ENCODE measurements at regions not wholly inside any gene's neighbourhood (a gene's known extent, or its start where the extent isn't known, plus 50 kb on each side); places are given as distances from the start of the nearest gene placed in this dataset.
"Not testable (repeated sequence)": the region's sequence is repeated elsewhere in the genome, so short reads cannot be mapped to it uniquely, and the experiment has no call there.

- no peak for DNase-seq
- no peak overlapping the region for H3K4me3 Mint-ChIP-seq
- ATAC-seq: no peak
- peaks cover 6 to 18% of the 10 kb centered on the region in 2 donors for H3K9me3 Mint-ChIP-seq
- no peaks in the 10 kb centered on the region for H3K4me1 Mint-ChIP-seq
- H3K27me3 Mint-ChIP-seq: no peaks in the 10 kb centered on the region
- H3K27ac Mint-ChIP-seq: no peak overlapping the region
These were observed 524.6 kb downstream of the PRKD1 start for GRCh38 chr14:29403091-29403490.

- H3K27me3 Mint-ChIP-seq: no peaks in the 10 kb centered on the region
- no peak overlapping the region for H3K4me3 Mint-ChIP-seq
- no peak overlapping the region for H3K27ac Mint-ChIP-seq
- no peaks in the 10 kb centered on the region for H3K4me1 Mint-ChIP-seq
- ATAC-seq (no peak), DNase-seq (no peak)
- peaks cover 7 to 18% of the 10 kb centered on the region in 2 donors for H3K9me3 Mint-ChIP-seq
These were observed 517.1 kb downstream of the PRKD1 start for GRCh38 chr14:29410581-29410980.

GRCh38 chr14:29414931-29415330, 512.7 kb downstream of the PRKD1 start:
- H3K27me3 Mint-ChIP-seq, DNase-seq, H3K4me3 Mint-ChIP-seq, H3K9me3 Mint-ChIP-seq, H3K27ac Mint-ChIP-seq, ATAC-seq, H3K4me1 Mint-ChIP-seq: not testable (repeated sequence)

DNA sequence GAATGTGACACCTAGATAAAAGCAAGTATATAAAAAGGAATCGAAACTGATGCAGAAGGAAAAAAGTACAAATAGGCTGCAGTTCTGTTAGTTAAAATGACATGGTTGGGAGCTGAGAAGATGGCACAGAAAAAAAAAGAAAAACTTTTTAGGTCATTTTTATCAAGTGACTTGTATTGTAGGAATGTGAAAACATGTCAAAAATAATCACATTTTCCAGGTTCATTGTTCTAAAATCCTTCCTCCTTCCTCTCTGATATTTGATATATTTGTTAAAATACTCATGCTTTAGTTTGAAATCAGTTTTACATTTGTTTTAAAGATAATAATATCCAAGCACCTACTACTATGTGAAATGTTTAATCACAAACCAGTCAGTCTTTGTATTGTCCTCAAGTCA, 507.9 kb downstream of the PRKD1 start:
- ATAC-seq (no peak), DNase-seq (no peak)
- Mint-ChIP-seq H3K27ac (no peak overlapping the region), H3K27me3 (no peaks in the 10 kb centered on the region), H3K4me3 (no peak overlapping the region), H3K4me1 (no peaks in the 10 kb centered on the region), H3K9me3 (peaks cover 0 to 5% of the 10 kb centered on the region in 2 donors)

DNA sequence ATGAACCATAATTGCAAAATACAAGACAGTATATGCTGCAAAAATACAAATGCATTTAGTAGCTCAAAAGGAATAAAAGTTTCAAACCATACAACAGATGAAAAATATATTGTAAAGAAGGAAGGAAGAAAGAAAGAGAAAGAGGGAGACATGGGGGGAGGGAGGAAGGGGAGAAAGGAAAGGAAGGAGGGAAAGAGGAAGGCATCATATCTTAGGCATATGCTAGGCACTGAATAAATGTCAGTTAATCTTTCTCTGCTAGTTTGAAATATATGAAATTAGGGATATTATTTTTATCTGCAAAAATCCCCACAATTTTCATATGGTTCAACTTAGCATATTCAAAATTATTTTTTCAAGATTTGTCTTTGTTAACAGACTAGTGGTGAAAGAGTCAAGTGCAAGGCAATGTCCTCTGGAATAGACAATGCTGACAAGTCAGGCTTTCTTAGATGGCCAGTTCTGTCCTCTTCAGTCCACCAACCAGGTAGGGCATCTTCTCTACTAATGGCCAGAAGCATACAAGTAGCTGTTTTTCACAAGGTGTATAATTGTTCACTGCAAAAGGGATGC, 506.4 kb downstream of the PRKD1 start:
- Mint-ChIP-seq H3K9me3 (peaks cover 0 to 5% of the 10 kb centered on the region in 2 donors), H3K4me3 (no peak overlapping the region), H3K27ac (no peak overlapping the region), H3K4me1 (no peaks in the 10 kb centered on the region), H3K27me3 (no peaks in the 10 kb centered on the region)
- no peak for DNase-seq
- no peak for ATAC-seq

GRCh38 chr14:29425705-29426482, 501.8 kb downstream of the PRKD1 start:
- Mint-ChIP-seq H3K4me3 (no peak overlapping the region), H3K9me3 (peaks cover 0 to 15% of the 10 kb centered on the region in 2 donors), H3K4me1 (no peaks in the 10 kb centered on the region), H3K27me3 (no peaks in the 10 kb centered on the region), H3K27ac (no peak overlapping the region)
- DNase-seq (no peak), ATAC-seq (no peak)

DNA sequence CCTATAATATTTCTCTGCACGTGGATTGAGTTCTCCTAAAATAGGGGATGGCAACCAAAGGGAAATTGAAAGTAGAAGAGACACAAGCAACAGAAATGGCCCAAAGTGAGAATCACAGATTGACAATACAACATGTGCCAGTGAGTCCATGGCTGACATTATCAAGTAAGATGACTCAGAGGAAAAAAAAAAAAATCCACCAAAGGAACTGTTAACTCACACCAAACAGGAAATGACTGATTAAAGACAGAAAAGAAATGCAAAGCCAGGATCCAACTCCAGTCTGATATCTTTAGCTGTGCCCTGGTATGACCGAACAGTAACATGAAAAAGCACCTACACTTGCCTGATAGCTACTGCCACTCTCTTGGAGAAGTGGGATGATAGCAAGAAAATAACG, 485.0 kb downstream of the PRKD1 start:
- H3K9me3 Mint-ChIP-seq: peaks cover 20 to 33% of the 10 kb centered on the region in 2 donors
- DNase-seq: no peak
- no peak for ATAC-seq
- H3K4me3 Mint-ChIP-seq: no peak overlapping the region
- H3K27ac Mint-ChIP-seq: no peak overlapping the region
- no peaks in the 10 kb centered on the region for H3K4me1 Mint-ChIP-seq
- H3K27me3 Mint-ChIP-seq: no peaks in the 10 kb centered on the region

- peaks cover 16 to 20% of the 10 kb centered on the region in 2 donors for H3K9me3 Mint-ChIP-seq
- no peak for ATAC-seq
- no peak overlapping the region for H3K4me3 Mint-ChIP-seq
- DNase-seq: no peak
- no peaks in the 10 kb centered on the region for H3K27me3 Mint-ChIP-seq
- H3K27ac Mint-ChIP-seq: no peak overlapping the region
- H3K4me1 Mint-ChIP-seq: no peaks in the 10 kb centered on the region
These were observed 483.4 kb downstream of the PRKD1 start for GRCh38 chr14:29444216-29444615.

- Mint-ChIP-seq H3K27ac (no peak overlapping the region), H3K27me3 (no peaks in the 10 kb centered on the region), H3K4me3 (no peak overlapping the region), H3K9me3 (peaks cover 16 to 20% of the 10 kb centered on the region in 2 donors), H3K4me1 (no peaks in the 10 kb centered on the region)
- ATAC-seq (no peak), DNase-seq (no peak)
These were observed 482.8 kb downstream of the PRKD1 start for GRCh38 chr14:29444805-29445204.

DNA sequence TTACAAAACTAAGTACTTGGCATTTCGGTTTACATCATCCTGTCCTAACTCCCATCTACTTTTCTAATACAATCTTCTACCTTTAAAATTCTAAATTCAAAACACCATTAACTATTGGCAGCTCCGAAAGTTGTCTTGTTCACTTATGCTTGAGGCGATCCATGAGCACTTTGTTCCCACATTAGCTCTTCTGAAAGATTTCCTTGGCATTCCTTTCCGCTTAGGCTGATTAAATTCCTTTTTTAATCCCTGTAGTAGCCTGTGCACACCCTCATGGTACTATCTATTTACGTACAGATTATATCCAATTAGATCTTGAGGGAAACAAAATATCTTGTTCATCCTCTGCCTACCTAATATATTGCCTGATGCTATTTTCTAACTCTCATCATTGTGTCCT, 480.7 kb downstream of the PRKD1 start:
- peaks cover 16 to 20% of the 10 kb centered on the region in 2 donors for H3K9me3 Mint-ChIP-seq
- H3K4me1 Mint-ChIP-seq: no peaks in the 10 kb centered on the region
- DNase-seq: no peak
- H3K4me3 Mint-ChIP-seq: no peak overlapping the region
- no peak for ATAC-seq
- H3K27ac Mint-ChIP-seq: no peak overlapping the region
- no peaks in the 10 kb centered on the region for H3K27me3 Mint-ChIP-seq

DNA sequence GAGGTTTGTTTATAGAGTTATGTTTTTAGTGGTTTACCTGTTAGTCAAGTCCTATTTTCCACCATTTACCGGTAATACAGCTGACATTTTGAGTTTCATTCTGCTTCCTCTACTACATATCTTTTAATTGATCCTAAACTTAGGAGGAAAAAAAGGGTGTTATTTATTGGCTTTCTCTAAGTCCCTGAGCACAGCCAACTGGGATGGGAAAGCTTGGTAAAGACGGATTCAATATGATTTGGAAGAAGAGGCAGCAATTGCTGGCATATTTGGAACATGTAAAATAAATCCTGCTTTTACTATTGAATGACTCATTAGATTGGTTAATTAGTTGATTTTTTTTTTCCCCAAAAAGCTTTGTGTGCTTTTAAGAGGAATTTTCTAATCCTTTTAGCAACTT, 475.7 kb downstream of the PRKD1 start:
- H3K9me3 Mint-ChIP-seq: peaks cover 0 to 7% of the 10 kb centered on the region in 2 donors
- H3K4me1 Mint-ChIP-seq: no peaks in the 10 kb centered on the region

DNA sequence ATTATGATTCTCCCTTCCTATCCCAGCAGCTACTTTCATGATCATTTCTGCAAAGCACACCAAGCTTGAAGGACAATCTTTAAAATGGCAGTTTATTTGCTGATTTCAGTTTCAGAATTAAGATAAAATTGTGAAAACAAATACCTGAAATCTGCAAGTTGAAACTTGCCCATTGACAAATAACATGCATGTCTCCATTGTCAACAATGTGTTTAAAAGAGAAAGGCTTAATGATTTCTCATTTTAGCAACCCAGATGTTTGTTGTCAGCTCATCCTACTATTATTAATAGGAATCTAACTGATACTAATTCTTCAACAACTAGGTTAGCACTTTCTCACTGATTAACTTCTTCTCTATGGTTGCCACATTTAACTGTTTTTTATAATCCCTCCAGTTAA, 474.6 kb downstream of the PRKD1 start:
- no peak overlapping the region for H3K4me3 Mint-ChIP-seq
- H3K27ac Mint-ChIP-seq: no peak overlapping the region
- no peaks in the 10 kb centered on the region for H3K4me1 Mint-ChIP-seq
- no peaks in the 10 kb centered on the region for H3K27me3 Mint-ChIP-seq
- no peak for DNase-seq
- peaks cover 0 to 6% of the 10 kb centered on the region in 2 donors for H3K9me3 Mint-ChIP-seq
- ATAC-seq: no peak

More for the DNA sequence above, 475.7 kb downstream of the PRKD1 start:
- H3K27me3 Mint-ChIP-seq: no peaks in the 10 kb centered on the region
- DNase-seq (no peak), ATAC-seq (no peak)
- H3K27ac Mint-ChIP-seq: no peak overlapping the region
- H3K4me3 Mint-ChIP-seq: no peak overlapping the region

DNA sequence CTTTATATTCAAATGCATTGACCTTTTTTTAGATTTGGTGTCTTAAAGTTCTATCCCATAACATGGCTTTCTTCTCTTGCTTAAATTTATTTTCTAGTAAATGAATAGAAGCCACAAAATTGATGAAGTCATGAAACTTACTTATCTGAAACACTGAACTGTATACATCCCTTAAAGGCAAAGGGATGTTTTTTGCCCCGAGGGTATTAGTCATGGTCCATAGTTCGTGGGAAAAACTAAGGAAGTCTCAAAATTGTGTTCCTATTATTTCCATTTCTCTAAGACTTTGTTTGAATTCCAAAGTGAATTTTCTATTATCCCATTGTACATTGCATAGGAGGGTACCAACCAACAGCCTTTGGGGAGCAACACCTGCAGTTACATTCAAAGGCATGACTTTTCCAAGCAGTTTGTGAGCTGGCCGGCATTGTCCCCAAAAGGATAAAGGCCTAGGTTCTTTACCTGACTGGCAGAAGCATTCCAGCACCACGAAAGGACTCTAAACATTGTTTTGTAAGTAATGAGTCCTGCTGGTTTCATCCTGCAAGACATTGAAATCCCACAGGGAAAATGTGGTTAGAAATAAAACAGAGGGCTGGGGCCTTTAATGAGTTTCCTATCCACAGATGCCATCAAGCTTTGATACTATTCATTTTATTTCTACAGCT, 473.5 kb downstream of the PRKD1 start:
- Mint-ChIP-seq H3K4me1 (no peaks in the 10 kb centered on the region), H3K4me3 (no peak overlapping the region), H3K27ac (no peak overlapping the region), H3K9me3 (peaks cover 0 to 6% of the 10 kb centered on the region in 2 donors), H3K27me3 (no peaks in the 10 kb centered on the region)
- DNase-seq (no peak), ATAC-seq (no peak)

GRCh38 chr14:29458547-29458946, 469.1 kb downstream of the PRKD1 start:
- H3K4me3 Mint-ChIP-seq: no peak overlapping the region

DNA sequence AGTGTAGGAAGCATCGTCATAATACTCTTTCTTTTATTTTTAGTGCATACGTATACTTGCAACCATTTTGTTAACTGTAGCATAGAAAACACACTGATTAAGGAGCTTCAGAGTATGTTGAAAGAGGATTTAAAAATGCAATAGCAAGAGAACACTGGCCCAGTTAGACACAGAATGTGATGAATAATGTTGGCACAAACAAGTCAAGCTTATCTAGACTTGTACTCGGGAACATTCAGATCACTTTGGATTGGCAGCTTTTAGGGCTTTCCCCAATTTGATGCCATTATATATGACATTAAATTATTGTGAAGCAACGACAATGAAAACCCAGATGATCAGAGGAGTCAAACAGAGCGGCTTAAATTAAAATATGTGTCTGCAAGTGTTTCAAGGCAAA, 468.1 kb downstream of the PRKD1 start:
- ATAC-seq (no peak), DNase-seq (no peak)
- peaks cover 0 to 10% of the 10 kb centered on the region in 2 donors for H3K9me3 Mint-ChIP-seq
- H3K4me1 Mint-ChIP-seq: no peaks in the 10 kb centered on the region
- no peaks in the 10 kb centered on the region for H3K27me3 Mint-ChIP-seq
- H3K4me3 Mint-ChIP-seq: no peak overlapping the region
- no peak overlapping the region for H3K27ac Mint-ChIP-seq

More at GRCh38 chr14:29458547-29458946, 469.1 kb downstream of the PRKD1 start:
- no peaks in the 10 kb centered on the region for H3K27me3 Mint-ChIP-seq
- no peak overlapping the region for H3K27ac Mint-ChIP-seq
- ATAC-seq: no peak
- no peak for DNase-seq
- H3K9me3 Mint-ChIP-seq: peaks cover 0 to 10% of the 10 kb centered on the region in 2 donors
- no peaks in the 10 kb centered on the region for H3K4me1 Mint-ChIP-seq

DNA sequence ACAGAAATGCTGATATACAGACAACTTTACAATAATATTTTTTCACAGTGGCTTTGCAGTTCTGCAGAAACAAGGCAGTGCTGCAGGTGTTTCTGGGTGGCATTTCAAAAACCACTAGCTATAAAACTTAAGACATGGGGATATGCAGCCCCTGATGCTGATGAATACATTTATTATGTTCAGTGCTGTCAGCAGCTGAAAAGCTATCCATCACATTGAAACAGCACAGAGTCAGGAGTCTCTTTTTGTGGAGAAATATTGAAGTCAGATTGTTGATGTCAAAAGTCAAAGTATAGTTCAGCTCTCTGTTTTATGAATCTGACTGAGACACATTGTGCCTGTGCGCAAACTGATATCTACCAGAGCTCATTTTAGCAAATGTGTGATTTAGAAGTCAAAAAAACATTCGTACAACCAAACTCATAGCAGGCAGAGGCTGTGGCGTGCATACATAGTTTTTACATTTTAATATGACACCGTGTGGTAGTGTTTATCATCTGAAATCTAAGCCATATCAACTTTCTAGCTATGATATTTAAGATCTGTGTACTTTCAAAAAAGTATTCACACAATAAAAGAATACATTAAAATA, 467.6 kb downstream of the PRKD1 start:
- Mint-ChIP-seq H3K27ac (no peak overlapping the region), H3K9me3 (peaks cover 0 to 10% of the 10 kb centered on the region in 2 donors), H3K4me1 (no peaks in the 10 kb centered on the region), H3K4me3 (no peak overlapping the region), H3K27me3 (no peaks in the 10 kb centered on the region)
- DNase-seq (no peak), ATAC-seq (no peak)

Data from stimulated activated naive CD8-positive, alpha-beta T cell treated with anti-CD3 and anti-CD28 coated beads, Interleukin-15, amount 100 ng/mL, for 72 hours (primary cell).